Neural progenitor cell (in vitro differentiated cells): ENCODE measurements at regions not wholly inside any gene's neighbourhood (a gene's known extent, or its start where the extent isn't known, plus 50 kb on each side); places are given as distances from the start of the nearest gene placed in this dataset.

Experiments
- EZH2 ChIP-seq: fragments of 200-600 bp; sonication (generic); IDR thresholded peaks from 2 replicates; pipeline ENCODE4 v1.6.1; 2017; ENCODE audit warnings: antibody characterized with exemption, mild to moderate bottlenecking, moderate library complexity
- EZH2phosphoT487 ChIP-seq: fragments of 200-600 bp; sonication (generic); IDR thresholded peaks from 2 replicates; pipeline ENCODE4 v1.6.1; 2017; ENCODE audit warnings: antibody characterized with exemption
- TF ChIP-seq, protein P1 (sequence below): fragments of 200-600 bp; sonication (generic); IDR thresholded peaks from 2 replicates; pipeline ENCODE4 v1.5.1; 2017; ENCODE audit warnings: antibody characterized with exemption, mild to moderate bottlenecking

DNA sequence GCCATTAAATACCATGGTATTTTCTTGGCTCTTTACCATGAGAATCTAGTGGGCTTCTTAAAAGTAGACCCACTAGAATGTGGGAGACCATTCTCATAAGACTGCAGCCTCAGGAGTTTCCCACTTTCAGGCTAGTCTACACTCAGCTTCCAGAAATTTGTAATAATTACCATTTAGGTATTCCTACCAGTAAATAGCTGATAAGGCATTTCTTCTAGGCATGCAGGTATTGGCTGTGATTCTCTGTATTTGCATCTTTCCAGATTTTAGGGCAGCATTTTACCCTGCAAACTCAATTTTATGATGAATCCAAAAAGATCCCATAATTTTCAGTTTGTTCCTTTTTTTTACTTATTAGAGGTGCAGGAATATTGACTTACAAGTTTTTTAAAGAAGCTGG is 496.6 kb downstream of the TRAM1L1 start:
- TF ChIP-seq, protein P1, sequence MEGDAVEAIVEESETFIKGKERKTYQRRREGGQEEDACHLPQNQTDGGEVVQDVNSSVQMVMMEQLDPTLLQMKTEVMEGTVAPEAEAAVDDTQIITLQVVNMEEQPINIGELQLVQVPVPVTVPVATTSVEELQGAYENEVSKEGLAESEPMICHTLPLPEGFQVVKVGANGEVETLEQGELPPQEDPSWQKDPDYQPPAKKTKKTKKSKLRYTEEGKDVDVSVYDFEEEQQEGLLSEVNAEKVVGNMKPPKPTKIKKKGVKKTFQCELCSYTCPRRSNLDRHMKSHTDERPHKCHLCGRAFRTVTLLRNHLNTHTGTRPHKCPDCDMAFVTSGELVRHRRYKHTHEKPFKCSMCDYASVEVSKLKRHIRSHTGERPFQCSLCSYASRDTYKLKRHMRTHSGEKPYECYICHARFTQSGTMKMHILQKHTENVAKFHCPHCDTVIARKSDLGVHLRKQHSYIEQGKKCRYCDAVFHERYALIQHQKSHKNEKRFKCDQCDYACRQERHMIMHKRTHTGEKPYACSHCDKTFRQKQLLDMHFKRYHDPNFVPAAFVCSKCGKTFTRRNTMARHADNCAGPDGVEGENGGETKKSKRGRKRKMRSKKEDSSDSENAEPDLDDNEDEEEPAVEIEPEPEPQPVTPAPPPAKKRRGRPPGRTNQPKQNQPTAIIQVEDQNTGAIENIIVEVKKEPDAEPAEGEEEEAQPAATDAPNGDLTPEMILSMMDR = no peak
- TF ChIP-seq EZH2phosphoT487 = no peak
- no peak for TF ChIP-seq EZH2
